Stimulated activated CD8-positive, alpha-beta memory T cell treated with anti-CD3 and anti-CD28 coated beads, Interleukin-4, amount 100 ng/mL, for 48 hours (primary cell): ENCODE measurements at regions not wholly inside any gene's neighbourhood (a gene's known extent, or its start where the extent isn't known, plus 50 kb on each side); places are given as distances from the start of the nearest gene placed in this dataset.
"Not testable (repeated sequence)": the region's sequence is repeated elsewhere in the genome, so short reads cannot be mapped to it uniquely, and the experiment has no call there.

ENCODE experiments used
- DNase-seq: peaks from one replicate; pipeline ENCODE4 v3.0.0-alpha.2; 2020

DNA sequence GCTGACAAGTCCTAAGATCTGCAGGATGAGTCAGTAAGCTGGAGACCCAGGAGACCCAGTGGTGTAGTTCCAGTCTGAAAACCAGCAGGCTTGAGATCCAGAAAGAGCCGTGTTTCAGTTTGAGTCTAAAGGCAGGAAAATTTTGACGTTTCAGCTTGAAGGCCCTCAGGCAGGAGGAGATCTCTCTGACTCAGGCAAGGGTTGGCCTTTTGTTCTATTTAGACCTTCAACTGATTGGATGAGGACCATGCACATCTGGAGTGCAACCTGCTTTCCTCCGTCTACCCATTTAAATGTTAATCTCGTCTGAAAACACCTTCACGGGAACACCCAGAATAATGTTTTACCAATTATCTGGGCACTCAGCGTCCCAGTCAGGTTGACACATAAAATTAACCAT lies 69.5 kb downstream of the NPIPA7 start:
- not testable (repeated sequence) for DNase-seq

DNA sequence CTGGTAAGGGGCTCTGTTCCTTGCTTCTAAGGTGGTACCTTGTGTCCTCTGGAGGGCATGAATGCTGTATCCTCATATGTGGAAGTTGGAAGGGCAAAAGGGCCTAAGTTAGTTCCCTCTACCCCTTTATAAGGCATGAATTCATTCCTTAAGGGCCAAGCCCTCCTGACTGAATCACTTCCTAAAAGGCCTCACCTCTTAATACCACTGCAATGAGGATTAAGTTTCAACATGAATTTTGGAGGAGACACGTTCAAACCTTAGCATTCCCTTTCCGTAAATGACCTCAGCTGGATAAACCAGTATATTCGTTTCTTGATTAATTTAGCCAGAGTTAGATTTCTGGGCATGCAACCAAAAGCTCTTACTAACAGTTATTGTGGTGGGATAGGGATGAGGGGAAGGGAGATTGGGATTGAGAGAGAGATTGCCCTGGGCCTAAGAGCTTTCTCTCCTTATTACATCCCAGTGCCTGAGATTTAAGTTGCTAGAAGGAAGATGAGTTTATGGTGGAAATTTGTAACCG lies 70.8 kb downstream of the NPIPA7 start:
- not testable (repeated sequence) for DNase-seq

DNA sequence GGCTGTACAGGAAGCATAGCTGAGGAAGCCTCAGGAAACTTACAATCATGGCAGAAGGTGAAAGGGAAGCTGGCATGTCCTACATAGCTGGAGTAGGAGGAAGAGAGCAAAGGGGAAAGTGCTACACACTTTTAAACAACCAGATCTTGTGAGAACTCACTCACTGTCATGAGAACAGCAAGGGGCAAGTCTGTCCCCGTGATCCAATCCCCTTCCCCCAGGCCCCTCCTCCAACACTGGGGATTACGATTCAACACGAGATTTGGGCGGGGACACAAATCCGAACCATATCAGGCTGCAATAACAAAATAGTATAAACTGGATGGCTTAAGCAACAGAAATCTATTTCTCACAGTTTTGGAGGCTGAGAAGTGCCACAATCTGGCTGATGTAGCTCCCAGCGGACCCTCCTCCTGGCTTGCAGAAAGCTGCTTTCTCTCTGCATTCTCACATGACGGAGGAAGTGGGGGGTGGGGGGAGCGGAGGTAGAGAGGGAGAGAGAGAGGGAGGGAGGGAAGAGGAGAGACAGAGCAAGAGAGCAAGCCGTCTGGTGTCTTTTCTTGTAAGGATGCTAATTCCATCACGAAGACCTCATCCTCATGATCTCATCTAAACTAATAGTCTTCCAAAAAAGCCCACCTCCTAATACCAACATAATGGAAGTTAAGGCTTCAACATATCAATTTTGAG lies 72.9 kb downstream of the NPIPA7 start:
- not testable (repeated sequence) for DNase-seq

DNA sequence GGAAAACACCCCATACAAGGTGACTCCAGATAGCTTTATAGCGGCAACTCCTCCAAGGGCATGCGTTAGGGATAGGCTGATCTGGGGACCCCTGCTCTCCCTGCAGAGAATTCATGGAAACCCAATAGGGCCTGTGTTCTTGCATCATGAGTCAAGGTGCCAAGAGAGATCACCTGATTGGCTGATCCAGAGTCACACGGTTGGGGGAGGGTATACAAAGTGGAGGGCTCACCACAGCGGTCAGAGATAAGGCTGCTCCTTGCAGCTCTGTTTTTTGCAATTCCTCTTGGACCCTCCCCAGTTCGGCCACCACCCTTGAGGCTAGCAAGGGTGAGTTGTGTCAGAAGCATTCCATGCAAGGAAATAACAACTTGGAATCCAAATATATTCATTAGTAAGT lies 79.6 kb downstream of the NPIPA7 start:
- not testable (repeated sequence) for DNase-seq

DNA sequence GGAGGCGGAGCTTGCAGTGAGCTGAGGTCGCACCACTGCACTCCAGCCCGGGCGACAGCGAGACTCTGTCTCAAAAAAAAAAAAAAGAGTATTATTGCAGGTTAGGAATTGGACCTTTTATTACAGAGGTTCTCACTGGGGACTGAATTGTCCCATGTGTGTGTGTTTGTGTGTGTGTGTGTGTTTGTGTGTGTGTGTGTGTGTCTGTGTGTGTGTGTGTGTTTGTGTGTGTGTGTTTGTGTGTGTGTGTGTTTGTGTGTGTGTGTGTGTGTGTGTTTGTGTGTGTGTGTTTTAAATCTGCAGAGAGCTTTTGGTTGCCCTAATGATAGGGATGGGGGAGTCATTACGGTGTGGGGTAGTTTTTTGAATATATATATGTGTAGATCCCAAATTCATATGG lies 84.9 kb downstream of the NPIPA7 start:
- not testable (repeated sequence) for DNase-seq

DNA sequence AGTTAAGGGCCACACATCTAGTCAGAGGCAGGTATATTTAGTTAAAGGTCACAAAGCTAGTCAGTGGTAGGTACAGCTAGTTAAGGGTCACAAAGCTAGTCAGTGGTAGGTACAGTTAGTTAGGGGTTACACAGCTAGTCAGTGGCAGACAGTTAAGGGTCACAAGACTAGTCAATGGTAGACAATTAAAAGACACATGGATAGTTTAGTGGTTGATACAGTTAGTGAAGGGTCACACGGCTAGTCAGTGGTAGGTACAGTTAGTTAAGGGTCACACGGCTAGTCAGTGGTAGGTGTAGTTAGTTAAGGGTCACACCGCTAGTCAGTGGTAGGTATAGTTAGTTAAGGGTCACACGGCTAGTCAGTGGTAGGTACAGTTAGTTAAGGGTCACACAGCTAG lies 110.0 kb downstream of the NPIPA7 start:
- not testable (repeated sequence) for DNase-seq

DNA sequence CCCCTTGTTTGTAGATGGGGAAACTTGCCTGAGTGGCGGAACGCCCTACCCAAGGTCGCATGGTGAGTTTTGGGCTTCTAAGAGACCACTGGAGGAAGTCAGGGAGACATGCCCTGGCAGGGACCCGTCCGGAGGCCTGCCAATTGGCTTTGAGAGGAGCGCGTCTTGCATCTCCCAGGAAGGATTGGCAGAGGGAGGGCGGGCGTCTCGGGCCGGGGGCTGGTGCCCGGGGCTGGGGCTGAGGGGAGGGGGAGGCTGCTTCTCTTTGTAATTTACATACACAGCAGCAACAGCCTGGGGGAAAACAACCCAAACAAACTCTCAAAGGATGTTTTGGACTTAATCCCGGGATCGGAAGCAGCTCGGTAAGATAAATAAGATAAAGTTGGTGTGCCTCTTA lies 110.5 kb downstream of the NPIPA7 start:
- not testable (repeated sequence) for DNase-seq

DNA sequence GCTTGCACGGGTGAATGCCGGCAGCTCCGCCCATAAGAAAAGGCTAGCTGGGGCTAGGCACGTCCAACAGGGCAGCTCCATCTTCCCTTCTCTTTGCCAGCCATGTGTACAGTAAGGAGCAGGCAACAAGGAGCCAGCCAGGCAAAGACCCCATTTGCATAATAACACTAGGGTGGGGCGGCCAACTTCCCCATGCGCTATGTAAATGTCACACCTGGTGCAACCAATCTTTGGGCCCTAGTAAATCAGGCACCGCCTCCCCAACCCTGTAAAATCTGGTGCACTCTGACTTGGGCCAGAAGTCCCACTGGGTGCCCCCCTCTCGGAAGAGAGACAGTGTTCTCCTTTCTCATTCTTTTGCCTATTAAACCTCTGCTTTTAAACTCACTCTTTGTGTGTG lies 115.2 kb downstream of the NPIPA7 start:
- DNase-seq = not testable (repeated sequence)

DNA sequence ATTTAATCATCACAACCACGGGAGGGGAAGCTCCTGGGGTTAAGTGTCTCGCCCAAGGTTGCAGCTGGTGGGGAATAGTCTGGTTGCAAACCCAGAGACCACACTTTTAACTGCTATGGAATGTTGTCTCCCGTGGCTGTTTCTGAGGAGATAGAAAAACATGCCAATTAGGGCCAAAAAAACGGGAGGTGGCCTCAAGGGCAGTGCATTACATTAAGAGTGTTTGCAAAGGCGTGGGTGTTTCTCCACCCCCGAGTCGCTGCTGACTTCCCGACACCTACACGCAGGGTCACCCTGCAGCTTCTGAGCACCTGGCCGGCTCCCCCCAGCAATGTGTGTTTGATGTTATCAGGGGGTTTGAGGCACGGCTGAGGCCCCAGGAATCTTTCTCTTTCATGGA lies 116.1 kb downstream of the NPIPA7 start:
- DNase-seq = not testable (repeated sequence)

DNA sequence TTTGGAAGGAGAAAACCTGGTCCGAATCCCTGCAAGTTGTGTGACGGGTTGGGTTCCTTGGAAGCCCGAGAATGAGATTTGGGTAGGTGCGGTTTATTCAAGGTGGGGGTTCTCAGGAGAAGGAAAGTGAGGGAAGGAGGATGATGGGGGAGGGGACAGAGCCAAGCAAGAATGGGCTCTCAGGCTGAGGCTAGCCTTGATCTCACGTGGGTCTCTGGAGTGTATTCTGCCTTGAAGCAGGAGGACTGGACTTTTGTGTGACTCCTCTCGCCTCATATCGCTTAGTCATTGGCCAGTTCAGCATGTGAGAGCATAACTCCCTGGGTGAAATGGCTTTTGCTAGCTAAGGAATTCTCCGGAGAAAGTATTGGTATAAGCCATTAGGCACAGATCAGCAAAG lies 120.9 kb downstream of the NPIPA7 start:
- not testable (repeated sequence) for DNase-seq

DNA sequence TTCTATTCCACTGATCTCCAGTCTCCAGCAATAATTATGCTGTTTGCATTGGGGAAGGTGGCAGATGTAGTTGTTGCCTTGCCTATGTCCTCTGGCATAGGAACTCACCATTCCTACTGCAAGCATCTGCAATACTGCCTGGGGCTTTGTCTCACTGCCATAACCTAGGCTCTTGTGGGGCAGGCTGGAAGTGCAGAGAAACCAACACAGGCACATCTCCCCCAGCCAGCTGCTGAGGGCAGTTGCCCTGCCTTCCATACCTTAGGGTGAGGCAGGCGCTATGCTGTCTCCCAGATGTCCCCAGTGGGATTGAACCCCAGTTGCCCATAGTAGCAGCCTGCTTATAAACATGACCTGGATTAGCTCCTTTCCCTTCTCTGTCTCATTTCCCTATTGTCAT lies 128.1 kb downstream of the NPIPA7 start:
- not testable (repeated sequence) for DNase-seq

DNA sequence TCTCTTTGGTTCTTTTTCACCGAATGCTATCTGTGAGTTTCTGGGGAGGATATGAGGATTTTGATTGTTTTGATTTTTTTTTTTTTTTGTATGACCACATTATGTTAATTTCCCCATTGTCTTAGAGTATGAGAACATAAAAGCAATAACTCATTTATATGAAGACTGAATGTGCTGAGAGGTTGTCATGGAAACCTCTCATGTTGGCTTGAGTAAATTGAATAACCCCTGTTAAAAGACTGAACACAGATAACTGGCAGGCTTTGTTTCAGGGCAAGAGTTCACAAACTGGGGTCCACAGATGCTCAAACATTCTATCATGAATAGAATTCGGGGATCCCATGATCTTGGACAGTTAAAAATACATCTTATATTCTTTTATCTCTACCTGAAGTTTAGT lies 129.4 kb downstream of the NPIPA7 start:
- not testable (repeated sequence) for DNase-seq

DNA sequence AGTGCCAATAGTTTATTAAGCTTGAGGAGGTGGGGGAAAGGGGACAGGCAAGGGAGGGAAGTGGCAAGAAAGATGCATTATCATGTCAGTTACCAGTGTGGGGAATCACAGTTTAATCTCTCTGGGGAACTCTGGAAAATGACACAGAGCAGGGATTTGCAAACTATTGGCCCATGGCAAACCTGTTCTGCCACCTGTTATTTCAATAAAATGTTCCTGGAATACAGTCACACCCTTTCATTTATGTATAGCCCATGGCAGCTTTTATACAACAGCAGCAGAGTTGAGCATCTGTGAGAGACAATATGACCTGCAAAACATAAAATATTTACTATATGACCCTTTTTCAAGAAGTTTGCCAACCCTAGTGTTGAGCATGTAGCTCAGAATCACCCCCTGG lies 140.5 kb downstream of the NPIPA7 start:
- DNase-seq = not testable (repeated sequence)

DNA sequence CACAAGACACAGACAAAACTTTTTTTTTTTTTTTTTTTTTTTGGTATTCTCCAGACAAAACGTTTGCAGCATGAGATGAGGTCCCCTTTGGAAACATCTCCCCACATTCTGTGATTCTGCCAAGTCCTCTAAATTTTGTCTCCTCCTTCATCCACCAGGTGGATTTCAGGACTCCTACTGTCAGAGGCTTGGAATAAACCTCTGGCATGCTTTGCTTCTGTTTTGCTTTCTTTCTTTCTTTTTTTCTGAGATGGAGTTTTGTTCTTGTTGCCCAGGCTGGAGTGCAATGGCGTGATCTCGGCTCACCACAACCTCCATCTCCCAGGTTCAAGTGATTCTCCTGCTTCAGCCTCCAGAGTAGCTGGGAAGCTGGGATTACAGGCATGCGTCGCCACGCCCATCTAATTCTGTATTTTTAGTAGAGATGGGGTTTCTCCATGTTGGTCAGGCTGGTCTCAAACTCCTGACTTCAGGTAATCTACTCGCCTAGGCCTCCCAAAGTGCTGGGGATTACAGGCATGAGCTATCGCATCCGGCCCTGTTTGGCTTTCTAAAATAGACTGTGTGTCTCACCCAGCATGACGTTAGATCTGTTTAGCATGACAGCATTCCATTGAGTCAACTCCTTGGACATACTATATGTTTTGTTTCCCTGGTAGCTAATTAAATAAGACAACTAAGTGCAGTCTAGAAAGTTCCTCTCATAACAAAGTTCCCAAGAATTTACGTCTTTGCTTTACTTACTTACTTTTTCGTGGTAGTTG lies 142.5 kb downstream of the NPIPA7 start:
- DNase-seq = not testable (repeated sequence)

DNA sequence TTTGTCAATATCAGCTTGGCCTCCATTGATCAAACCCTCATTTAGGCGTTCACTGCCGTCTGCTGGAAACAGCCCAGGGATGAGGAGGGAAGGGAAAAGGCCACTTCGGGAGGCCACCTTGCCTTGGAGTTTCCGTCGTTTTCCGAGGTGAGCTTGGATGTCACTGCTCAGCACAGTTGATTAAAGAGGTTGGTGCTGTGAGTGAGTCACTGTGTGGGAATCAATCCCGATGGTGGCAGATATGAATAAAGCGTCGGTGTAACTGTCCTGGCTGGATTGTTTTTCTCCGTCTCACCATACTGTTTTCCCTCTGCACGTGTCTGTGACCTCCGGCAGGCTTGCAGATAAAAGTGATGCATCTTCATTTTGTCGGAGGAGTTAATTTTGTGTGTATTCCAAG lies 148.1 kb downstream of the NPIPA7 start:
- not testable (repeated sequence) for DNase-seq

DNA sequence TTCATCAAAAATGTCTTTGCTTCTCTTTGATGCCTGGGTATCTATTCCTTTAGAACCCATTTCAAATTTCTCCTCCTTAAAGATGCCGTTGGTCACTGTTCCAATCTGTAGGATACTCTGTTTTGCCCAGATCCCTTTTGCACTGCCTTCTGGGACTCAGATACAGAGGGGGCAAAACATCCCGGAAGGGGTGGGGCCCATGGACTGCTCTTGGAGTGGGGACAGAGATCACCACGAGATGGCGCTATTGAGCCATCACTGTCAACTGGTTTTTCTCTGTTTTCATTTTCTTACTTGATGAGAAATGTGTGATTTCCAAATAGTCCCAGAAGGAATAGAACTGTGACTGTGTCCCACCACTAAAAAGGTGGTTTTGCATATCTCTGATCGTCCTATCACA lies 151.8 kb downstream of the NPIPA7 start:
- not testable (repeated sequence) for DNase-seq

DNA sequence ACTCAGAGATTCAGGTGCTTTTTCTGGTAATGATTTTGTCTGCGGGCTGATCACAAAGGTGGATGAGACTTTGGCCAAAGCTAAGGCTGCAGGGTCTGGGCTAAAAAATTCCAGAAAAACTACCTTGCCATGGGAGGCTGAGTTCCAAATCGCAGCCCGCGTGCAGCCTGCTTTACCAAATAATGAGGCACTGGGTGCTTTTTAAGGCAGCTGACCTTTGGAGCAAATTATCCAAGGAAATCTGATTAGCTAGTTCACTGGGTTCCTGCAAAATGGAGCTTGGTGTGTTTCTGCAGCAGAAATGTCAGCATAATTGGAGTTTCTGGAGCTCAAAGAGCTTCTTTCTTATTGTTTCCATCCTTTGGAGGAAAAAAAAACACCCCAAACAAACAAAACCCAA lies 156.6 kb downstream of the NPIPA7 start:
- DNase-seq = not testable (repeated sequence)

DNA sequence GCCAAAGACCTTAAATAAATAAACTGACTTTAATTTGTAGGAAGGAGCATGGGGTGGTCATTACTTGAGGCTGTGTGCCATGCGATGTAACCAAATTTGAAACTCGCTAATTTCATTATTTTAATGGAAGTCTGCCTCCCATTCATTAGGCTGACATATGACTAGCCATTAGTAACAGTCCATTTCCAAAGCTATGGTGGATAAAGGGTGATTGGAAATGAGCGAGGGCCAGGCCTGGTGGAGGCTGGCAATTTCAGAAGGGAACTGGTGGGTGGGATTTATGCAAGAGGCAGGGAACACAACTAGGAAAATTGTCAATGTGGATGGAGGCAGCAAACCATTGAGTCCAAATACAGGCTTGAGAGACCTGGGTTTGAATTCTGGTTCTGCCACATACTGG lies 157.2 kb downstream of the NPIPA7 start:
- not testable (repeated sequence) for DNase-seq

DNA sequence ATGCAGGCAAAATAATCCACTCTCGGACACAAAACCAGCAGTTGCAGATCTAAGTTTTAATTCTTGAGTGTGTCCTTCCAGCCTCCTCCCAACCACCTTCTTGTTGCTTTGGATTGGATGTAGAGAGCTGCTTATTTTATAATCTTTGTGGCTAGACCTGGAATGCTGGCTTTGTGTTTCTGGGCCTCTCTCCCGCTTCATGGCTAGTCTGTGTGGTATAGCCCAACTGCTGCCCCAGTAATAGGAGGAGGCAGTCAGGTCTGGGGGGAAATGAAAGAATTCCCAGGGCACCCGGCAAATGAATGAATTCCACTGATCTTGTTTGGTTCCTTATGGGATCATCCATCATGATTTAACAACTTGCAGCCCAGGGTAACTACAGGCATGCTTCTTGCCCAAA lies 170.8 kb downstream of the NPIPA7 start:
- DNase-seq = not testable (repeated sequence)

DNA sequence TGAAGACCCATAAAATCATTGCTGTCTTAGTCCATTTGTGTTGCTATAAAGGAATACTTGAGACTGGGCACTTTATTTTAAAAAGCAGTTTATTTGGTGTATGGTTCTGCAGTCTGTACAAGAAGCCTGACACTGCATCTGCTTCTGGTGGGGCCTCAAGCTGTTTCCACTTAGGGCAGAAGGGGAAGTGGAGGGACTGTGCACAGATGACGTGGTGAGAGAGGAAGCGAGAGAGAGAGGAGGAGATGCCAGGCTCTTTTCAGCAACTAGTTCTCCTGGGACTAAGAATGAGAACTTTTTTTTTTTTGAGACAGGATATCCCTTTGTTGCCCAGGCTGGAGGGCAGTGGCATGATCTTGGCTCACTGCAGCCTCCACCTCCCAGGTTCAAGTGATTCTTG lies 171.9 kb downstream of the NPIPA7 start:
- not testable (repeated sequence) for DNase-seq

DNA sequence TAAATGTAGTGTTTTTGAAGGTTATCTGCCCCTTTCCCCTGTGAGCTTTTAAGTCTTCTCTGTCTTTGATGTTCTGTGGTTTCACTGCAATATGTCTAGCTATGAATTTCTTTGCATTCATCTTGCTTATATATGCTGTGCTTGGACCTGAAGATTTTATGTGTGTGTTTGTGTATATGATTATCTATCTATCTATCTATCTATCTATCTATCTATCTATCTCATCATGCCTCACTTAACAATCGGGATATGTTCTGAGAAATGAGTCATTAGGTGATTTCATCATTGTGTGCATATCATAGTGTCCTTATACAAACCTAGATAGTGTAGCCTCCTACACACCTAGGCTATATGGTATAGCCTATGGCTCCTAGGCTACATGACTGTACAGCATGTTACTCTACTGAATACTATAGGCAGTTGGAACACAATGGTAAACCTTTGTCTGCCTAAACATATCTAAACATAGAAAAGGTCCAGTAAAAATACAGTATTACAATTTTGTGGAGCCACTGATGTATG lies 173.9 kb downstream of the NPIPA7 start:
- not testable (repeated sequence) for DNase-seq

DNA sequence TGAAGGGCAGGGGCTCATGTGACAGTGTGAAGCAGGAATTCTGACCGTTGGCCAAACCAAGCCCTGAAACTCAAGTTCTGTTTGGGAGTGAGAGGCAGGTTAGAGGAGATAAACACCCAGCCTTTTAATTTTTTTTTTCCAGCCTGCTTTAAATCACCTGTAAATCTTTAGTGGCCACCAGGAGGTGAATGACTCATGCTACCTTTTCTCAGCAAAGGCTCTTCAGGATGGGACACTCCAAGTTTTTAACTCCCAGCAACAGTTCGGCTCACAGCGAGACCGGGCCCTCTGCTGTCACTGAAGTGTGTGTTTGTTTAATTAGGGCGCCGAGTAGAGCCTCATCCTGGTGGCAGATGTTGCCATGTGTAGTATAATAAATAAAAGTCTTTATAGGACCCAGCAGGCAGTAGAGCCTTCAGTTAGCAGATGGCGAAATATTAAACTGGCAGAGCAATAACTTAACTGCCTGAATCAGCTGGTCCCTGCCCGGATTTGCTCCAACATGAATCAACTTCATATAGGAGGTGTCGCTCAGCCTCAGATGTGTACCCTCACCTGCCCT lies 180.3 kb downstream of the NPIPA7 start:
- not testable (repeated sequence) for DNase-seq

DNA sequence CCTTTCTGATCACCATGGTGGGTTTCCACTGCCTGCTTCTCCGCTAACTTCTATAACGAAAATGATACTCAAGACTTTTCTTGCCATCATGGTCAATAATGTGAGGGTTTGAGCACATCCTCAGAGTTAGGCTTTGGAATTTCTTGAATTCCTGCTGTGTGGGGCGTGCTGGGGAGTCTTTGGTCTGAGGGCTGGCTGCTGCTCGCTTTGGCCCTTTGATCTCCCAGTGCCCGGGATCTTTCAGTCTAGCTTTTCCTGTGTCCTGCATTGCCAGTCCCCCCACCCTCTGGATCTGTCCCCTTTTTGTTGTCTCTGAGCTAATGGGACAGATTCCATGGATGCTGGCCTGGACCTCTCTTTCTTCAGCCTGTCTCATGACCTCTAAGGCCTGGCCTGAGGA lies 182.6 kb downstream of the NPIPA7 start:
- DNase-seq = not testable (repeated sequence)
